GM12873 (cell line): ENCODE measurements at regions not wholly inside any gene's neighbourhood (a gene's known extent, or its start where the extent isn't known, plus 50 kb on each side); places are given as distances from the start of the nearest gene placed in this dataset.

ENCODE experiments used
- TF ChIP-seq, protein P1 (sequence below): IDR thresholded peaks from 2 replicates; pipeline ENCODE4 v1.5.1; 2012; ENCODE audit warnings: low read depth, mild to moderate bottlenecking, moderate library complexity, low read length, control low read depth; ENCODE audit not compliant: insufficient read depth; ENCODE audit errors: missing control alignments

GRCh38 chr1:229762891-229763290 is 136.8 kb downstream of the URB2 start:
- TF ChIP-seq, protein P1, sequence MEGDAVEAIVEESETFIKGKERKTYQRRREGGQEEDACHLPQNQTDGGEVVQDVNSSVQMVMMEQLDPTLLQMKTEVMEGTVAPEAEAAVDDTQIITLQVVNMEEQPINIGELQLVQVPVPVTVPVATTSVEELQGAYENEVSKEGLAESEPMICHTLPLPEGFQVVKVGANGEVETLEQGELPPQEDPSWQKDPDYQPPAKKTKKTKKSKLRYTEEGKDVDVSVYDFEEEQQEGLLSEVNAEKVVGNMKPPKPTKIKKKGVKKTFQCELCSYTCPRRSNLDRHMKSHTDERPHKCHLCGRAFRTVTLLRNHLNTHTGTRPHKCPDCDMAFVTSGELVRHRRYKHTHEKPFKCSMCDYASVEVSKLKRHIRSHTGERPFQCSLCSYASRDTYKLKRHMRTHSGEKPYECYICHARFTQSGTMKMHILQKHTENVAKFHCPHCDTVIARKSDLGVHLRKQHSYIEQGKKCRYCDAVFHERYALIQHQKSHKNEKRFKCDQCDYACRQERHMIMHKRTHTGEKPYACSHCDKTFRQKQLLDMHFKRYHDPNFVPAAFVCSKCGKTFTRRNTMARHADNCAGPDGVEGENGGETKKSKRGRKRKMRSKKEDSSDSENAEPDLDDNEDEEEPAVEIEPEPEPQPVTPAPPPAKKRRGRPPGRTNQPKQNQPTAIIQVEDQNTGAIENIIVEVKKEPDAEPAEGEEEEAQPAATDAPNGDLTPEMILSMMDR: no peak

DNA sequence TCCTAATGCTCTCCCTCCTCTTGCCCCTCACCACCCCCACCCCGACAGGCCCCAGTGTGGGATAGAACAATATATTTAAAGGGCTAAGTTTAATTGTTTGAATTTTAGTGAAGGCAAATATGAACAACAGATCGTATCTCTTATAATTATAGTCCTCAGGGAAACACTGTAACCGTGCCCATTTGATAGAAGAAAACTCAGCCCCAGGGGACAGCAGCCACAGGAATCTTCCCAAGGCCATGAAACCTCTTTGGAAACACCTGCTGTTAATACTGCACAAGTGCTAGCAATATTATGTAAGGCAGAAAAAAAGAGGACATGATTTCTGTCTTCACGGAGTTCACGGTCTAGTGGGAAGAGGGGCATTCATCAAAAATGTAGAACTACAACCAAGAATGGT is 142.2 kb downstream of the URB2 start:
- TF ChIP-seq, protein P1: no peak

DNA sequence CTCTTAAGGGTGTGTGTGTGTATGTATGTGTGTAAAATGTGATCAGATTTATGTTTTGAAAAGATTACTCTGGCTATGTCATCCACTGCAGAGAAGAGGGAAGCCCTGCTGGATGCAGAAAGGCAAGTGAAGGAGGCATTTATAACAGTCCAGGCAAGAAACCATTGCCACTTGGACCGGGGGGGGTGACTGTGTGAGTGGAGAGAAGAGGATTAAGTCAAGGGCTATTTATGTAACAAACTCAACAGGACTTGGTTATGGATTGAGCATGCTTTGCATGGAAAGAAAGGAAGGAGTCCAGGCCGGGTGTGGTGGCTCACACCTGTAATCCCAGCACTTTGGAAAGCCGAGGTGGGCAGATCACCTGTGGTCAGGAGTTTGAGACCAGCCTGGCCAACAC is 143.0 kb downstream of the URB2 start:
- TF ChIP-seq, protein P1: no peak

DNA sequence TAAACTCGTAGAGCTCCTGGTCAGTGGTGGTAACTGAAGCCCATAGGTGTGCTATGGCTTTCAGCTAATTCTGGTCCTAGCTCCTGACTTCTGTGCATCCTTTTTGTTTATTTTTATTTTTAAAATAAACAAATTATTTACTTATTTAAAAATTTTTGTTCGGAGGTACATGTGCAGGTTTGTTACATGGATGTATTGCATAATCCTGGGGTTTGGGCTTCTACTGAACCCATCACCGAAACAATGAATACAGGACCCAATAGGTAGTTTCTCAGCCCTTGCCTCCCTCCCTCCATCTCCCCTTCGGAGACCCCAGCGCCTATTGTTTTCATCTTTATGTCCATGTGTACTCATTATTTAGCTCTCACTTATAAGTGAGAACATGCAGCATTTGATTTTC is 143.8 kb downstream of the URB2 start:
- TF ChIP-seq, protein P1: no peak

- TF ChIP-seq, protein P1: no peak
Observed at GRCh38 chr1:229778794-229779193, 152.7 kb downstream of the URB2 start.

DNA sequence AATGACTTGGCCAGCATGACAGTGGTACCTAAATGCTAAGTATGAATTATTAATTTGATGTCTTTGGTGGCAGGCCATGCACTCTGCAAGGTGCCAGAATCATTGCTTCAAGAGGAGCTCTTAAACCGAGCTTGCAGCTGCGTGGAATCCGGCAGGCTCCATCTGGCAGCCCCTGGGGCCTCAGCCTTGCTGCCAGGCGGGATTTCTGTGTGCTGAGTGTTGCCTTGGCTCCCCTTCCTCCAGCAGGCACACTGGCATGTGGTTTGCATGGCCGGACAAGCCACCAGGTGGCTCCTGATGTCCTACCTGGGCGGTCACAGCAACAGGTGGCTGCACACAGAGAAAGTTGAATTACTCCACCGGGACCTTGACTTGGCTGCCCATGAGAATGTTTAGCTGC is 155.4 kb downstream of the URB2 start:
- TF ChIP-seq, protein P1: peak; percentile 28

GRCh38 chr1:229782469-229782868 is 156.4 kb downstream of the URB2 start:
- TF ChIP-seq, protein P1: no peak
